KOPT-K1 (cell line): ENCODE measurements at regions not wholly inside any gene's neighbourhood (a gene's known extent, or its start where the extent isn't known, plus 50 kb on each side); places are given as distances from the start of the nearest gene placed in this dataset.
"Not testable (repeated sequence)": the region's sequence is repeated elsewhere in the genome, so short reads cannot be mapped to it uniquely, and the experiment has no call there.

Experiments used
- H3K27ac ChIP-seq: fragments of 200-600 bp; sonication (generic); 2 replicates; pipeline ENCODE4 v1.5.1; 2016; ENCODE audit warnings: antibody characterized with exemption, mild to moderate bottlenecking, low read depth, low read length; ENCODE audit not compliant: poor library complexity, severe bottlenecking
- H3K36me3 ChIP-seq: fragments of 200-600 bp; sonication (generic); 2 replicates; pipeline ENCODE4 v1.5.1; 2017; ENCODE audit warnings: antibody characterized with exemption, mild to moderate bottlenecking, low read length, moderate library complexity; ENCODE audit not compliant: insufficient read depth
- H3K9me3 ChIP-seq: fragments of 200-600 bp; sonication (generic); 2 replicates; pipeline ENCODE4 v1.5.1; 2017; ENCODE audit warnings: antibody characterized with exemption, low read length, mild to moderate bottlenecking; ENCODE audit not compliant: insufficient read depth, poor library complexity, severe bottlenecking

GRCh38 chr13:48876289-48876688 lies 99.4 kb upstream of the FNDC3A start:
- Histone ChIP-seq H3K27ac (no peak overlapping the region), H3K9me3 (no peaks in the 10 kb centered on the region), H3K36me3 (no peaks in the 10 kb centered on the region)

DNA sequence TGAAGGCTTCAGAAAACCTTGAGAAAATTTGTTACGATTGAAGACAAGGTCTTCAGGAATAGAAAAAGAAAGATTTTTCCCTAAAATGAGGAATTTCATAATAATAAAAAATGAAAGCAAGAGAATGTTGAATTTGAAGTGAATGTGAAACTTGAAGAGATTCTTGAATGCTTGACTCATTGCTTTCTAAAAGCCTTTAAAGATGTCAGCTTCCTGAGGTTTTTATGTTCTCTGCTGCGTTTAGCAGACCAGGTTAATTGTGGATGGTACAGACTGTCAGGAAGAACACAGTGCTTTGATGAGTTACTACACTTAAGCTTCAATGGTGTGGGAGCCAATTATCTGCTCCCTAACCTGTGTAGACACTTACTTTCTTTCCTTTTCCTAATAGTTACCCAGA lies 96.3 kb upstream of the FNDC3A start:
- no peaks in the 10 kb centered on the region for H3K9me3 ChIP-seq
- no peak overlapping the region for H3K27ac ChIP-seq
- no peaks in the 10 kb centered on the region for H3K36me3 ChIP-seq

- no peaks in the 10 kb centered on the region for H3K9me3 ChIP-seq
- no peak overlapping the region for H3K27ac ChIP-seq
- H3K36me3 ChIP-seq, result no peaks in the 10 kb centered on the region
These were observed 95.9 kb upstream of the FNDC3A start for GRCh38 chr13:48879854-48880253.

DNA sequence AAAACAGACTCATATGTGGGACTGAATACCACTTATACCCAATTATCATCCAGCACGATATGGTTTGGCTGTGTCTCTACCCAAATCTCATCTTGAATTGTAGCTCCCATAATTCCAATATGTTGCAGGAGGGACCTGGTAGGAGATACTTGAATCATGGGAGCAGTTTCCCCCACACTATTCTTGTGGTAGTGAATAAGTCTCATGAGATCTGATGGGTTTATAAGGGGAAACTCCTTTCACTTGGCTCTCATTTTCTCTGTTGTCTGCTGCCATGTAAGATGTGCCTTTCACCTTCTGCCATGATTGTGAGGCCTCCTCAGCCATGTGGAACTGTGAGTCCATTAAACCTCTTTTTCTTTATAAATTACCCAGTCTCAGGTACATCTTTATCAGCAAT lies 91.9 kb upstream of the FNDC3A start:
- H3K9me3 ChIP-seq, H3K27ac ChIP-seq, H3K36me3 ChIP-seq: not testable (repeated sequence)

DNA sequence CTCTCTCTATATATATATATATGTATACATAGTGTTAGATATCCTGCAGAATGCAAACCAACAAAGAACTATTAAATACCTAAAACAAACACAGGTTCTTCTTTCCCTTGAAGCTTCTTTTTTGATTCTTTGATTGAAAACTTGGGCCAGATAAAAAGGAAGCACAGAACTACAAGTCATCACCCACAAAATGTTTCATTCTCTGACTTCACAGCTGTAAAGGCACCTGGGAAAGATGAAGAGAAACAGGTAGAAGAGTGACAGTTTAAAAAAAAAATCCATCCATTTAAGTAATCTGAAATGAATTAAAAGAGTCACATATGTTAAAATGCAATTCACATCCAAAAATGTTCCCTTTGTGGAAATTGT lies 90.7 kb upstream of the FNDC3A start:
- Histone ChIP-seq H3K9me3 (no peaks in the 10 kb centered on the region), H3K36me3 (no peaks in the 10 kb centered on the region), H3K27ac (no peak overlapping the region)

DNA sequence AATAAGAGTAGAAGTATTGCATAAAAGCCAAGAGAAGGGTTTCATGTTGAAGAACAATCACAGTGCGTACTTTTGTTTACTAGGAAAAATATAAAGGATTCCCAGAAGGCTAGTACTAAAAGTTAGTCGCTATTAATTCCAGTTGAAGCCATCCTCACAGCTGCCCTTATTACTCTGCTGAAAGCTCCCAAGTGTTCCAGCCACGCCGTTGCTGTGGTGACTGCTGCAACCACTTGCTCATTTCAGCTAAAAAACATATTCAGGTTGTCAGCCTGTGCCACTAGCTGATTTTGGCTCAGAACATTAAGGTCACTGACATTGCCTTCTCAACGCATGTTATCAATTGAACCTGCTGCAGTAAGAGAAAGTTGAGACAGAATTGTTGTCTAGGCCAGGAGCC lies 87.1 kb upstream of the FNDC3A start:
- Histone ChIP-seq H3K36me3 (no peaks in the 10 kb centered on the region), H3K9me3 (no peaks in the 10 kb centered on the region), H3K27ac (no peak overlapping the region)

DNA sequence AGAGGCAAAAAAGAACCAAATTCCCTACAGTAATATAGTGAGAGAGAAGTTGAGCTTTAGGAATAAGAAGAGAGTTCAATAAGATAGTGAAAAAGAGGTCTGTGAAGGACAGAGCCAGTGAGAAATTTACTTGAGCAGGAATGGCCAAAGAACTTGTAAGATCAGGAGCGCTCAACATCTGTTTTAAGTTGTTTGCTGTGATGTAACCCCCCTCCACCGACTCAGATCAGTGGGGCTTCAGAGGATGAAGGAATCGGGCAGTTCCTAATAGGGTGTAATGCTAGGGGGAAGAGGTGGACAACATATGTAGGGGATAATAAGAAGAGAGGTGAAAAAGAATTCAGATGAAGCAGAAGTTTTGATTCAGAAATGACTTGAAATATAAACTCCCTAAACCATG lies 85.3 kb upstream of the FNDC3A start:
- no peak overlapping the region for H3K27ac ChIP-seq
- H3K36me3 ChIP-seq, result no peaks in the 10 kb centered on the region
- H3K9me3 ChIP-seq, result no peaks in the 10 kb centered on the region

DNA sequence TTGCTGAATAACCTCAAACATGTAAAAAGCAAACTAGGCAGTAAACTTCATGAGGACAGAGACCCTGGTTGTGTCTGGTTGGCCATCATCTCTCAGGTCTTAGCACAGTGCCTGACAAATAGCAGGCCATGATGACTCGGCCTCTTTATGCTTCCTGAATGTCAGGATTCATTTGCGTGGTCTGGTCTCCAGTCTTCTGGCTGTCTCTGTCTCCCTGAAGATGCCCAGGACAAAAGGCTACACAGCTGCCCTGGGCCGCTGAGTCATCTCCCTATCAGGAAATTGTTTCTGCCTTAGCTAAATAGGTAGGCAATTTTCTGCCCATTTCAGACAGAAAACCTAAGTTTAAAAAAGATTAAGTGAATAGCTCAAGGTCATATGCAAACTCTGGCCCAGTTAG lies 84.1 kb upstream of the FNDC3A start:
- Histone ChIP-seq H3K9me3 (no peaks in the 10 kb centered on the region), H3K27ac (no peak overlapping the region), H3K36me3 (no peaks in the 10 kb centered on the region)

DNA sequence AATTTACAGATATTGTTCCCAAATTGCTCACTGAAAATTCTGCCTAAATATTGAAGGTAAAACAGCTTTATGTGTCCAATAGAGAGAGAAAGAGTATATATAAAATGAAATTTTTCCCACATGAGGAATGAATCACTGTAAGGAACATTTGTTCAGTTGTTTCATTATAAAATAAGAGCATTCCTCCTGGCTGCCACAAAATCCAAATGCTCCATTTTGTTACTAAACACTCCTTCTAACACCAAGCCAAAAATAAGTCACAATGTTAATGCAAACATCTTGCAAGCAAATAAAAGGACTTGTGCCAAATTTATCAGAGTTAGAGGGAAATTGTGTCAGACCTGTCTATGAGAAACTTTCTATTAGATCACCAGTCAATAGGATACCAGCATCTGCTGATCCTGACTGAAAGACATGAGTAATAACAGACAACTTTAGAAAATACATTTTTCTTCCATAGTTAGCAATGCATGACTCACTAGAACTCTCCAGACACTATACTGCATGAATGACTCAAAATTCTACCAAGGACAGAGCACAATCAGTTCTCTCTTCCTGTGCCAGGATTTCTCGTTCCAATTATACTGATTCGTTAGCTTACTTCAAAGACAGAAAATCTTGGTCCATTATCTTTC lies 83.5 kb upstream of the FNDC3A start:
- H3K9me3 ChIP-seq, result no peaks in the 10 kb centered on the region
- no peak overlapping the region for H3K27ac ChIP-seq
- H3K36me3 ChIP-seq, result no peaks in the 10 kb centered on the region

DNA sequence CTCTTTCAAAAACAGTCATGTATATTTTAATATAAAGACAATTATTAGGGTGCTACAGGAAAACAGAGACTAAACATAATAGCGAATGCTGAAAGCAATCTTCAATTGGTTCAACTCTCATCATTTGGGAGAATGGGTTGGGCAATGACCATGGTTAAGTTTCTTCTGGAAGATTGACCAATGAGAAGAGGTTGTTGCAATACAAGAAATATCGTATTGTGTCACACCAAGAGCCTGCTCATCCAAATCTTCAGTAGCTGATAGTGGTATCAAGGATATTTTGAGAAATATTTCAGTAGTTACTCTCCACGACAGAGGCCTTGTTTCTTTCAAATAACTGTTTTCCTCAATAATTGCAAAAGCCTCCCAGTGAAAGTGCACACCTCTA lies 83.0 kb upstream of the FNDC3A start:
- no peak overlapping the region for H3K27ac ChIP-seq
- H3K36me3 ChIP-seq, result no peaks in the 10 kb centered on the region
- H3K9me3 ChIP-seq, result no peaks in the 10 kb centered on the region

- H3K36me3 ChIP-seq, result no peaks in the 10 kb centered on the region
- H3K9me3 ChIP-seq, result no peaks in the 10 kb centered on the region
- no peak overlapping the region for H3K27ac ChIP-seq
These were observed 79.4 kb upstream of the FNDC3A start for GRCh38 chr13:48896312-48896711.

DNA sequence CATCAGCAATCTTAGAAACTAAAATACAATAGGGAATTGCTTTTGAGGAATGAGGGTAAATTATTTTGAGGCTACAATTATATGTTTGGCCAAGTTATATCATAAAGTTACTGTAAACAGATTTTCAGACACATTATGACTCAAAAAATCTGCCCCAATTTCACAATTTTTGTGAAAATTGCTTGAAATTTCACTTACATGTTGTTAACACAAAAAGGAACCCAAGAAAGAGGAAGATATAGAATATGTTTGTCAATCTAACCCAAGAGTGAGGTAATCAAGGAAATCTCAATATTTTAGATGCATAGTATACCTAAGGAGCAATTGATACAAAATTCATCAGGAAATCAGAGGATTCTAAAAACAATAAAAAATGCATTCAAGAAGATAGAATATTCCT lies 73.9 kb upstream of the FNDC3A start:
- no peaks in the 10 kb centered on the region for H3K9me3 ChIP-seq
- H3K27ac ChIP-seq, result no peak overlapping the region
- no peaks in the 10 kb centered on the region for H3K36me3 ChIP-seq

GRCh38 chr13:48902368-48902767 lies 73.3 kb upstream of the FNDC3A start:
- no peaks in the 10 kb centered on the region for H3K9me3 ChIP-seq
- no peaks in the 10 kb centered on the region for H3K36me3 ChIP-seq
- no peak overlapping the region for H3K27ac ChIP-seq

DNA sequence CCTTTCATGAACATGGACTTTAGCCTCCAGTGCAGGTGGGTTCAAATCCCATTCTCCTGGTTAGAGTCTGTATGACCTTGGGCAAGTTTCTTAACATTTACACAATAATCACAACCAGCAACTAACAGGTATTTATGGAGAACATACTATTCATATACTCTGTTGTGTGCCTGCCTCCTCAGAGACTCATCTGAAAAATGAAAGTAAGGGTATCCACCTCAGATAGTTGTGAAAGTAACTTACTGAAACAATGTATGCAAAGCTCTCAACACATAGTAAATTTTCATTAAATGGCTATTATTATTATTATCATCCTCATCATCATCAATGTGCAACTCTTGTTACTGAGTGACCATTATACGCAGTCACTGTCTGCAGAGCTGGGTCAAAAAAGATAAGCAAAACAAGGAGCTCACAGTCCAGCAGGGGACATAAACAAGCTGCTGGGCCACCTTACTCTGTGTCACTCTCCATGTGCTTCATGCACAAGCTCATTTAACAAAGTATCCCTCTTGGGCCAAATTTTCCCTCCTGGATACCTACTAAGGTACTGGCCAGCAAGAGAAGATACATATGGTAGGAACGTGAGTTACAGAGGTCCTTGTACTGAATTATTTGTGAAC lies 70.9 kb upstream of the FNDC3A start:
- Histone ChIP-seq H3K36me3 (no peaks in the 10 kb centered on the region), H3K27ac (no peak overlapping the region), H3K9me3 (no peaks in the 10 kb centered on the region)

DNA sequence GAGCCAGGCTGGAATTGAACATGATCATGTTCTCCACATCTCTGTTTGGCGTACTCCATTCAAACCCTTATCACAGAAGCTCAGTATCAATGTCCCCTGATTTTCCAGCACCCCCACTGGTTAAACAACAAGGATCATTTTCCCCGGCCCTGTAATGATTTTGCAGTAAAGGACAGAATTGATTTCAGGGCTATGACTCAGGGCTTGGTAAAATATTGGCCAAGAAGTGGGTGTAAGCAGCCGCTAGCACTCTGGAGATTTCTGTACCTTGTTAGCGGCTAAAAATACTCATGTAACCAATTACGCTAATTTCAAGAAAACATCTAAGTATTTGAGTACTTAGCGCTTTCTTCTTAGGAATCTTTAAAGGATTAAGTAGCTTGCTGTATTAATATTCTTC lies 69.5 kb upstream of the FNDC3A start:
- no peak overlapping the region for H3K27ac ChIP-seq
- H3K9me3 ChIP-seq, result no peaks in the 10 kb centered on the region
- no peaks in the 10 kb centered on the region for H3K36me3 ChIP-seq

DNA sequence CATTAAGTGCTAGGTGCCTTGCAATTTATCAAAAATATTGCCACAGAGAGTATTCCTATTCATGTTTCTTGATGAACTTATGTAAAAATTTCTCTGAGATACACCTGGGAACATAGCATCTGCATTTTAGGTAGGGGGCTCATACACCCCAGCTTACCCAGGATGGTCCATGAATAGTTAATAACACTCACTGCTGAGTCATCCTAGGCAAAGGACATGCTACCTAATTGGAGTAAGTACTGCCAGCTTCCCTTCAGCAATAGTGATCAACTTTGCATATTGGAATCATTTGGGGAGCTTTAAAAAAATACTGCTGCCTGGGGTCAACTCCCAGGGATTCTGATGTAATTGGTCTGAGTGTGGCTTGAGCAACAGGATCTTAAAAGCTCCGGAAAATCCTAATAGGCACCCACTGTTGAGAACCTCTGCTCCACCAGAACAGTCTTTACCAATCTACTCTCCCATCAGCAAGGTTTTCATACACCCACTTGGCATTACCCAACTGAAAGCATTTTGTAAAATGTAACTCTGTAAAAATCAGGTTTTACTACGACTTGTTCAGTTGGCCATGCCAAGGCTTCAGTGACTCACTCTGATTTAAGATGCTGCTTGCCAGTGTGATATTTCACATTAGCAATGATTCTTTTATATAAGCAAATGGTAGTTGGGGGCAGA lies 67.2 kb upstream of the FNDC3A start:
- no peak overlapping the region for H3K27ac ChIP-seq
- no peaks in the 10 kb centered on the region for H3K36me3 ChIP-seq
- no peaks in the 10 kb centered on the region for H3K9me3 ChIP-seq
